Type B pancreatic cell (in vitro differentiated cells): ENCODE measurements at regions not wholly inside any gene's neighbourhood (a gene's known extent, or its start where the extent isn't known, plus 50 kb on each side); places are given as distances from the start of the nearest gene placed in this dataset.

Experiments used
- DNase-seq: peaks from one replicate; pipeline ENCODE4 v3.0.0; 2021; ENCODE audit warnings: mixed read lengths; ENCODE audit not compliant: unreplicated experiment; ENCODE audit errors: extremely low spot score
- H3K27ac Mint-ChIP-seq: 2 replicates; pipeline ENCODE4 v1.8.0; 2021; ENCODE audit warnings: mild to moderate bottlenecking, mixed read lengths
- H3K27me3 Mint-ChIP-seq: 2 replicates; pipeline ENCODE4 v1.8.0; 2021; ENCODE audit warnings: mixed read lengths
- H3K36me3 Mint-ChIP-seq: 2 replicates; pipeline ENCODE4 v1.8.0; 2021; ENCODE audit warnings: mixed read lengths
- H3K4me1 Mint-ChIP-seq: one replicate; pipeline ENCODE4 v1.8.0; 2021; ENCODE audit warnings: mixed read lengths; ENCODE audit not compliant: unreplicated experiment
- H3K4me3 Mint-ChIP-seq: 2 replicates; pipeline ENCODE4 v1.8.0; 2021; ENCODE audit warnings: mild to moderate bottlenecking, mixed read lengths
- H3K9me3 Mint-ChIP-seq: 2 replicates; pipeline ENCODE4 v1.8.0; 2021; ENCODE audit warnings: mixed read lengths
- TF ChIP-seq, protein P1 (sequence below): fragments of 200-600 bp; sonication (generic); conservative IDR thresholded peaks from 2 replicates; pipeline ENCODE4 v1.5.0; 2021; ENCODE audit warnings: antibody characterized with exemption, mild to moderate bottlenecking

DNA sequence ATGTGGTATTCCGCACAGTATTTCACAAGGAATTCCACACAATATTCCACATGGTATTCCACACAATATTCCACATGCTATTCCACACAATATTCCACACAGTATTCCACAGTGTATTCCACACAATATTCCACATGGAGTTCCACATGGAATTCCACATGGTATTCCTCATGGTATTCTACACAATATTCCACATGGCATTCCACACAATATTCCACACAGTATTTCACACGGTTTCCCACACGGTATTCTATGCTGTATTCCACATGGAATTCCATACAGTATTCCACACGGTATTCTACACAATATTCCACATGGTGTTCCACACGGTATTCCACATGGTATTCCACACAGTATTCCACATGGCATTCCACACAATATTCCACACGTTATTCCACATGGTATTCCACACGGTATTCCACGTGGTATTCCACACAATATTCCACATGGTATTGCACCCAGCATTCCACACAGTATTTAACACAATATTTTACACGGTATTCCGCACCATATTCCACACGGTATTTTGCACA lies 137.3 kb upstream of the CHST15 start:
- Mint-ChIP-seq H3K4me3 (no peak overlapping the region), H3K27me3 (peaks cover 6% of the 10 kb centered on the region), H3K36me3 (peaks cover 9% of the 10 kb centered on the region), H3K27ac (peak overlapping the region; percentile 77), H3K4me1 (no peaks in the 10 kb centered on the region), H3K9me3 (peaks cover 3% of the 10 kb centered on the region)
- no peak for DNase-seq
- TF ChIP-seq, protein P1, sequence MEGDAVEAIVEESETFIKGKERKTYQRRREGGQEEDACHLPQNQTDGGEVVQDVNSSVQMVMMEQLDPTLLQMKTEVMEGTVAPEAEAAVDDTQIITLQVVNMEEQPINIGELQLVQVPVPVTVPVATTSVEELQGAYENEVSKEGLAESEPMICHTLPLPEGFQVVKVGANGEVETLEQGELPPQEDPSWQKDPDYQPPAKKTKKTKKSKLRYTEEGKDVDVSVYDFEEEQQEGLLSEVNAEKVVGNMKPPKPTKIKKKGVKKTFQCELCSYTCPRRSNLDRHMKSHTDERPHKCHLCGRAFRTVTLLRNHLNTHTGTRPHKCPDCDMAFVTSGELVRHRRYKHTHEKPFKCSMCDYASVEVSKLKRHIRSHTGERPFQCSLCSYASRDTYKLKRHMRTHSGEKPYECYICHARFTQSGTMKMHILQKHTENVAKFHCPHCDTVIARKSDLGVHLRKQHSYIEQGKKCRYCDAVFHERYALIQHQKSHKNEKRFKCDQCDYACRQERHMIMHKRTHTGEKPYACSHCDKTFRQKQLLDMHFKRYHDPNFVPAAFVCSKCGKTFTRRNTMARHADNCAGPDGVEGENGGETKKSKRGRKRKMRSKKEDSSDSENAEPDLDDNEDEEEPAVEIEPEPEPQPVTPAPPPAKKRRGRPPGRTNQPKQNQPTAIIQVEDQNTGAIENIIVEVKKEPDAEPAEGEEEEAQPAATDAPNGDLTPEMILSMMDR, result no peak

DNA sequence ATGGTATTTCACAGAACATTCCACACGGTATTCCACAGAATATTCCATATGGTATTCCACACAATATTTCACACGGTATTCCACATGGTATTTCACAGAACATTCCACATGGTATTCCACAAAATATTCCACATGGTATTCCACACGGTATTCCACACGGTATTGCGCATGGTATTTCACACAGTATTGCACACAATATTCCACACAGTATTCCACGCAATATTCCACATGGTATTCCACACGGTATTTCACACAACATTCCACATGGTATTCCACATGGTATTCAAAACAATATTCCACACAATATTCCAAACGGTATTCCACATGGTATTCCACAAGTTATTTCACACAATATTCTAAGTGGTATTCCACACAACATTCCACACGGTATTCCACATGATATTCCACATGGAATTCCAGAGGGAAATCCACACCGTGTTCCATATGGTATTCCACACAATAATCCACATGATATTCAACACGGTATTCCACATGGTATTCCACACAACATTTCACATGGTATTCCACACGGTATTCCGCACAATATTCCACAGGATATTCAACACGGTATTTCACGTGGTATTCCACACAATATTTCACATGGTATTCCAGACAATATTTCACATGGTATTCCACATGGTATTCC lies 136.7 kb upstream of the CHST15 start:
- Mint-ChIP-seq H3K4me3 (no peak overlapping the region), H3K9me3 (peaks cover 3% of the 10 kb centered on the region), H3K27ac (no peak overlapping the region), H3K36me3 (peaks cover 9% of the 10 kb centered on the region), H3K27me3 (peaks cover 8% of the 10 kb centered on the region), H3K4me1 (no peaks in the 10 kb centered on the region)
- TF ChIP-seq, protein P1, result no peak
- no peak for DNase-seq

DNA sequence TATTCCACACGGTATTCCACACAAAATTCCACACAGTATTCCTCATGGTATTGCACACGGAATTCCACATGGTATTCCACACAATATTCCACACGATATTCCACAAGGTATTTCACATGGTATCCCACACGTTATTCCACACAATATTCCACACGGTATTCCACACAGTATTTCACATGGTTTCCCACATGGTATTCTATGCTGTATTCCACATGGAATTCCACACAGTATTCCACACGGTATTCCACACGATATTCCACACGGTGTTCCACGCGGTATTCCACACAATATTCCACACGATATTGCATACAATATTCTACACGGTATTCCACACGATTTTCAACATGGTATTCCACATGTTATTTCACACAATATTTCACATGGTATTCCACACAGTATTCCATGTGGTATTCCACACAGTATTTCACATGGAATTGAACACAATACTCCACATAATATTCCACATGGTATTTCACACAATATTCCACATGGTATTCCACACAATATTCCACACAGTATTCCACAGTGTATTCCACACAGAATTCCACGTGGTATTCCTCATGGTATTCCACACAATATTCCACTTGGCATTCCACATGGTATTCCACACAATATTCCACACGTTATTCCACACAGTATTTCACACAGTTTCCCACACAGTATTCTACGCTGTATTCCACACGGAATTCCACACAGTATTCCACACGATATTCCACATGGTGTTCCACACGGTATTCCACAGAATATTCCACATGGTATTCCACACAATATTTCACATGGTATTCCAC lies 136.0 kb upstream of the CHST15 start:
- TF ChIP-seq, protein P1, result no peak
- peaks cover 8% of the 10 kb centered on the region for H3K27me3 Mint-ChIP-seq

DNA sequence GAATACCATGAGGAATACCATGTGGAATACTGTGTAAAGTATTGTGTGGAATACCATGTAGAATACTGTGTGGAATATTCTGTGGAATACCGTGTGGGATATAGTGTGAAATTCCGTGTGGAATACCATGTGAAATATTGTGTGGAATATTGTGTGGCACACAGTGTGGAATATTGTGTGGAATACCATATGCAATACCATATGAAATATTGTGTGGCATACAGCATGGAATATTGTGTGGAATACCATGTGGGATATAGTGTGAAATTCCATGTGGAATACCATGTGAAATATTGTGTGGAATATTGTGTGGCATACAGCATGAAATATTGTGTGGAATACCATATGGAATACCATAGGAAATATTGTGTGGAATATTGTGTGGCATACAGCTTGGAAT lies 135.1 kb upstream of the CHST15 start:
- Mint-ChIP-seq H3K27ac (no peak overlapping the region), H3K4me1 (no peaks in the 10 kb centered on the region), H3K27me3 (peaks cover 11% of the 10 kb centered on the region), H3K4me3 (no peak overlapping the region), H3K9me3 (peaks cover 3% of the 10 kb centered on the region), H3K36me3 (peaks cover 9% of the 10 kb centered on the region)
- TF ChIP-seq, protein P1, result no peak
- no peak for DNase-seq

More for the DNA sequence above, 136.0 kb upstream of the CHST15 start:
- no peak overlapping the region for H3K27ac Mint-ChIP-seq
- peaks cover 9% of the 10 kb centered on the region for H3K36me3 Mint-ChIP-seq
- DNase-seq, result no peak
- H3K9me3 Mint-ChIP-seq, result peaks cover 3% of the 10 kb centered on the region
- no peaks in the 10 kb centered on the region for H3K4me1 Mint-ChIP-seq
- H3K4me3 Mint-ChIP-seq, result no peak overlapping the region

DNA sequence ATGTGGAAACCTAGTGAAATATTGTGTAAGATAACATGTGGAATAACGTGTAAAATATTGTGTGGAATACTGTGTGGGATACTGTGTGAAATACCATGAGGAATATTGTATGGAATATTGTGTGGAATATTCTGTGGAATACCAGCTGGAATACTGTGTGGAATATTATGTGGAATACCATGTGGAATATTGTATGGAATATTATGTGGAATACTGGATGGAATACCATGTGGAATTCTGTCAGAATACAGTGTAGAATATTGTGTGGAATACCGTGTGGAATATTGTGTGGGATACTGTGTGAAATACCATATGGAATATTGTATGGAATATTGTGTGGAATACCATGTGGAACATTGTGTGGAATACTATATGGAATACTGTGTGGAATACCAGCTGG lies 134.6 kb upstream of the CHST15 start:
- no peak overlapping the region for H3K4me3 Mint-ChIP-seq
- TF ChIP-seq, protein P1, result no peak
- peaks cover 11% of the 10 kb centered on the region for H3K27me3 Mint-ChIP-seq
- H3K36me3 Mint-ChIP-seq, result peaks cover 9% of the 10 kb centered on the region
- peaks cover 3% of the 10 kb centered on the region for H3K9me3 Mint-ChIP-seq
- no peak for DNase-seq
- H3K27ac Mint-ChIP-seq, result no peak overlapping the region
- no peaks in the 10 kb centered on the region for H3K4me1 Mint-ChIP-seq
